Dermis microvascular lymphatic vessel endothelial cell (primary cell): ENCODE measurements at regions not wholly inside any gene's neighbourhood (a gene's known extent, or its start where the extent isn't known, plus 50 kb on each side); places are given as distances from the start of the nearest gene placed in this dataset.

Experiments used
- DNase-seq, 2 donors: peaks; one replicate each; pipeline versions ENCODE4 v3.0.0 to v3.0.0-alpha.2; 2010; ENCODE audit warnings: low read depth in 2 of 2

DNA sequence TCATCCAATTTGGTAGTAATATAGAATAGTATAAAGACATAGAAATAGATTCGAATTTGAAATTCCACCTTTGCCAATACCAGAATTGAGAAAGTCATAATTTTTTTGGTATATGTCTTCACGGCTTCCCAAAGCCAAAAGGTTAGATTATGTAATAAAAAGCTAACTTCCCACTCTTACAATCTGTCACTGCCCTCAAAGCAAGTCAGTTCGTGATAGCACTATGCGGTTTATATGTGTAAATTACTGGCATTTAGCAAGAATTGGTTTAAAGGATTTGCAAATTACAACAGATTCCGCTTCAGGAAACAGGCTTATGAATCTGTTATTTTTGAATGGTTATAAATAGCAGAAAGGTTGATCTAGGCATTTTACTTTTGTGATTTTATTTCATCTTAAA is 679.4 kb upstream of the ADGRL2 start:
- no peak for DNase-seq

DNA sequence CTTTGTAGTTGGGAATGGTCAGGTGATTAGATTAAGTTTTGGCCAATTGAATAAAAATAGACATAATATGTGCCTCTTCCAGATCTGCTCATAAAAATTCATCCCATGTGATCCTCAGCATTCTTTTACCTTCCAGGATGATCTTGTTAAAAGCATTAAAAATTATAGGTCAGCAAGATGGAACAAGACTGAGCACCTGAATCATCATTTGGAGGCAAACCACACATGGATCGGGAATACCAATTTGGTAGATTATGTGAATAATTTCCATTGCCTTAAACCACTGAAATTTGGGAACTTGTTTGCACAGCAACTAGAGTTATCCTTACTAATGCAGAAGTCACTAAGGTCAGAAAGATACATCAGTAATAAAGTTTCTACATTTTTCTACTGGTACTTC is 681.4 kb upstream of the ADGRL2 start:
- no peak for DNase-seq

DNA sequence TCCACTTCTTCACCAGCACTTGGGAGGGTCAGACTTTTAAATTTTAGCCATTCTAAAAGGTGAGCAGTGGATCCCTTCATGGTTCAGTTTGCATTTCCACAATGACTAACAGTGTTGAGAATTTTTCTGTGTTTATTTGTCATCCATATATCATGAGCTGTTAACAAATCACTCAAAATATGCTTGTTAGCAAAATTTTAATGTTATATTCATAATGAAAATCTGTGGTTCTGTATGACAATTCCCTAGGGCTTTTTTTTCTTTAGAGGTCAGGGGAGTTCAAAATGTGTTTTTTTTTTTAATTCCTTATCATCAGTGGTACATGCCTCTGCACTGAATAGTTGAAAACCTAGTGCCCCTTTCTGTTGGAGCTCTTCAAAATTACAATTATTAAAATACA is 682.2 kb upstream of the ADGRL2 start:
- no peak for DNase-seq

GRCh38 chr1:81115422-81115821 is 685.3 kb upstream of the ADGRL2 start:
- no peak for DNase-seq

DNA sequence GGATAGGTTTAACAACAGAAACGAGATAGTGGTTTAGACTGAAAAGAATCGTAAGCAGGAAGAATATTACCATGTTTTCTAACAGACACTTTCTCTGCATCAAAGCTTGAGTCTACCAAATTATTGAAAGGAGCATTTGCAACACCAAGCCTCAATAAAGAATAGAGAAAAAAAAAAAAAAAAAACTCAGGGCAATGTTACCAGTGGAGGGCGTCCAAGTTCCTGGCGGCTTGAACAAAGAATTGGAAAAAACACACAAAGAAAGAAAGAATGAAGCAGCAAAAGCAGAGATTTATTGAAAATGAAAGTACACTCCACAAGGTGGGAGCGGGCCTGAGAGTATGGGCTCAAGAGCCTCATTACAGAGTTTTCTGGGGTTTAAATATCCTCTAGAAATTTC is 686.5 kb upstream of the ADGRL2 start:
- no peak for DNase-seq

DNA sequence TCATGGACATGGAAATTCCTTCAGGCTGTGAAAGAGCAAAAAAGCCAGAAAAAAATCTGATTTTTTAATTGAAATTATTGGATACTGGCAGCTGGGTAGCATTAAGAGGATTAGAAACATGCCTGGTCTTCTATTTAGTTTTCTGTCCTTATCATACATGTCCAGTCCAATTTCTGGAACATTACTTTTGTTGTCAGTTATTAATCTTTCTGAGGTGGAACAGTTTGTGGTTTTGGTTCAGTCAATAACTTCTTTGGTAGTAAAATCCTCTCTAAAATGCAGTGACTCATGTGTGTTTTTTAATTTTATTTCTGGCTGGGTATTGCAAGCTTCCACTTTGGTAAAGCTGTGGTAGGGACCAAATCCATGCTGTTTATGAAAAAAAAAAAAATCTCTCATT is 687.0 kb upstream of the ADGRL2 start:
- DNase-seq: no peak

GRCh38 chr1:81111818-81112217 is 688.9 kb upstream of the ADGRL2 start:
- peak in 1 of 2 donors; percentile 14 for DNase-seq

GRCh38 chr1:81109038-81109437 is 691.7 kb upstream of the ADGRL2 start:
- DNase-seq: no peak

GRCh38 chr1:81097860-81098259 is 702.9 kb upstream of the ADGRL2 start:
- no peak for DNase-seq

DNA sequence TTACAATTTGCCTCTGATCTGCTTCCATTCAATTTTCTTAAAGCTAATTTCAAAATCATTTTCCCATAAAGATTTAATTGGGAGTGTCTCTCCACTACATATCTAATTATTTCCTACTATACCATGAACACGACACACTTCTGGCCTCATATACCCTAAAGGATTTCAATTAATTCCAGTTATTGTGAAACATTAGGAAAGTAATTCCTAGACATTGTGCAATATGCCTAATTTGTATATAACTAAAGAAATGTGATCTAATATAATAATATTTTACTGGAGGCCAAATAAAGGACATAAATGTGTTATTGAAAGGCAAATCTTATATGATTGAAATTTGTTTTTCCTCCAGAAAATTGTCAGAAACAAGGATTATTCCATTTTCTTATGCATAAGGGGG is 727.2 kb upstream of the ADGRL2 start:
- DNase-seq: no peak

GRCh38 chr1:81071969-81072753 is 728.6 kb upstream of the ADGRL2 start:
- DNase-seq: no peak

DNA sequence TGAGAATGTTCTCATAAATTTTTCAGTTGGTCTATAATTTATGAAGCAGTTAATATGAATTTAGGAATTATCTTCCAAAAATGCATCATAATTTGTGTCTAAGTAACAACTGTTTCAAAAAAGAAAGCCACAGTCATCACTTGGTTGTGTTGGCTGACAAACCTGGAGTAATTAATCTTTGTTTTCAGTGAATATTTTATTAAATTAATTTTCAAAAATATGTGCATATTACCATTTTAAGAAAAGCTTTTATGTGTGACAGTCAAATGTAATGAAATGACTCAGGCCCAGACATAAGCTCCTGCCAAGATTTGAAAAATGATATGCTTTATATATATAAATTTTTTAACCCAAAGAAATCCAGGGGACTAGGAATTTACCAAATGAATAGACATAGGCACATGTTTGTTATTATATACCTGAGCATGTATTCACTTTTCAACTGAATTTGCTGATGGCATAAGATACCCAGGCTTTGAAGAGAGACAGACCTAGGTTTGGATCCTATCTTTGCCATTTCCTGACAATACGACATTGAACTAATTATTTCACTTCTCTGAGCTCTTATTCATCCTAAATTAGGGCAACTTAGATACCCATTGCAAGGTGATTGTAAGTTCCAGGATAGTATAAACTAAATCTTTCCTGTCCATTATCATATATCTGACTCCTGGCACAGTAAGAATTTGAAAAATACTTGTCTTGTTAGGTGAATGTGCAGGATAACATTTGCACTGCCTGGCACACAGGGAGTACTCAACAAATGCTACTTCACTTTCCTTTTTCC is 729.5 kb upstream of the ADGRL2 start:
- DNase-seq: no peak

GRCh38 chr1:81069856-81070255 is 730.9 kb upstream of the ADGRL2 start:
- DNase-seq: no peak

DNA sequence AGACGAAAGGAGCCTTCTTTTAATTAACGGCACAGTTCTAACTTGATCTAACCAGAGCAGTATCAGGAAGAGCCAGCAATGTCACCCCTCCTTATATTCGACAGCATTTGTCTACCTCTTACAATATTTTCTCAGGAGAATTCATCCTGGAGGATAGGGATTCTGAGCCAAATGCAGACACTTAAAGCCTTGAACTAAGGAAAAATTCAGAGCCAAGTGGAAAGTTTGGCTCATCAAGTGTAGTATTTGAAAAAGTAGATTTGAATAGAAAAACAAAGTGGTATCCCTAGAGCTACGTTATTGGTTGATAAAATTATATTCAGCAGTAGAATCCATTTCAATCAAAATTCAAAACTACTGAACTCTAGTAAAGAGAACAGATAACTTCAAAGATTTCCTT is 732.0 kb upstream of the ADGRL2 start:
- no peak for DNase-seq

- DNase-seq: no peak
Measured at GRCh38 chr1:81053826-81054225, 746.9 kb upstream of the ADGRL2 start.

- DNase-seq: no peak
Measured at GRCh38 chr1:81052162-81052561, 748.6 kb upstream of the ADGRL2 start.

- no peak for DNase-seq
Measured at GRCh38 chr1:81050390-81050789, 750.3 kb upstream of the ADGRL2 start.

GRCh38 chr1:81044708-81045107 is 756.0 kb upstream of the ADGRL2 start:
- DNase-seq: no peak

DNA sequence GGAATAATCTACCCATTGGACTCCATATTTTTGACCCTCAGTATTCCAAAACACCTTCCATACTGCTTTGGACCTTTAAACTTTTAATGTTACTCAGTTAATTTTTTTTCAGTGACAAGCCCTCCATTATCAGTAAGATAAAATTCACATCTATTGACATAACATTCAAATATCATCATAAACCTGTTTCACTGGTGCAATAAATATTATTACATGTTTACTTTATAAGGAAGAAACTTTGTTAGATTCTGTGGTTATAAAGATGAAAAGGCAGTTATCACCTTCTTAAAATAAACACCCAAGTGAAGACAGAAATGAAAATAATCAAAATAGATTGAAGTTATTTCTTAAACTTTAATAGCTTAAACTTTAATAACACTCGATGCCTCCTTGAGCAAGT is 758.5 kb upstream of the ADGRL2 start:
- no peak for DNase-seq

- DNase-seq: no peak
Measured at GRCh38 chr1:81034291-81034690, 766.4 kb upstream of the ADGRL2 start.

GRCh38 chr1:81032973-81033425 is 767.7 kb upstream of the ADGRL2 start:
- DNase-seq: no peak

- no peak for DNase-seq
Measured at GRCh38 chr1:81032374-81032773, 768.4 kb upstream of the ADGRL2 start.

DNA sequence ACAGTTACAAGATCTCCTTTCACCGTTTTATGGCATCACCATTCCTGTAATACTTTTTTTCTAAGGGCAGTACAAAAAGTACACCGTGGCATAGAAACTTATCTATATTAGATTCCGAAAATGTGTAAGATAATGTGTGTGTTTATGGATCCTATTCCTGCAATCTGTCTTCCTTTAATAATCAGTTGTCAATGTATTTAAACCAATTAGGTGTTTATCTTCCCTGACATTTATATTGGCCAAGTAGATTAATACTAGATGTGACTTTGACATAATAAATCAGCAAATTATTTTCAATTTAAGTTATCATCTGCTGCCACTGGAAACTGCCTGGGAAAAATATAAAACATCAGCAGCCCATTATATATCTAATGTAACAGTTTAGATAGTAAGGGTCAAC is 770.3 kb upstream of the ADGRL2 start:
- DNase-seq: no peak
